Astrocyte (in vitro differentiated cells and primary cell): ENCODE measurements at regions not wholly inside any gene's neighbourhood (a gene's known extent, or its start where the extent isn't known, plus 50 kb on each side); places are given as distances from the start of the nearest gene placed in this dataset.

Experiments used
- DNase-seq: peaks from one replicate; pipeline ENCODE4 v3.0.0-alpha.2; 2010; ENCODE audit warnings: low read depth
- FAIRE-seq: peaks from 2 replicates; lab custom pipeline; 2011; peaks lifted over from hg19 to GRCh38; lab: Jason Lieb, UNC
- H2AFZ ChIP-seq: 2 replicates; pipeline ENCODE4 v1.6.0; 2012; ENCODE audit warnings: low read depth, low read length, inconsistent platforms
- H3K27ac ChIP-seq: 2 replicates; pipeline ENCODE4 v1.5.1; 2011; ENCODE audit warnings: low read depth, low read length, inconsistent platforms
- H3K27me3 ChIP-seq: 2 replicates; pipeline ENCODE4 v1.6.0; 2011; ENCODE audit warnings: low read length, inconsistent platforms; ENCODE audit not compliant: insufficient read depth
- H3K36me3 ChIP-seq: 2 replicates; pipeline ENCODE4 v1.5.1; 2011; ENCODE audit warnings: low read length, inconsistent platforms; ENCODE audit not compliant: insufficient read depth
- H3K4me1 ChIP-seq: 2 replicates; pipeline ENCODE4 v1.5.1; 2011; ENCODE audit warnings: low read length, inconsistent platforms; ENCODE audit not compliant: insufficient read depth
- H3K4me2 ChIP-seq: 2 replicates; pipeline ENCODE4 v1.6.0; 2012; ENCODE audit warnings: low read length, inconsistent platforms
- H3K4me3 ChIP-seq: 2 replicates; pipeline ENCODE4 v1.5.1; 2011; ENCODE audit warnings: low read depth, mild to moderate bottlenecking, low read length, inconsistent platforms; ENCODE audit not compliant: insufficient read depth
- H3K79me2 ChIP-seq: 2 replicates; pipeline ENCODE4 v1.6.0; 2012; ENCODE audit warnings: mild to moderate bottlenecking, low read length, inconsistent platforms; ENCODE audit not compliant: insufficient read depth
- H3K9ac ChIP-seq: 2 replicates; pipeline ENCODE4 v1.6.0; 2012; ENCODE audit warnings: mild to moderate bottlenecking, low read length, inconsistent platforms
- H3K9me3 ChIP-seq: 2 replicates; pipeline ENCODE4 v1.5.1; 2012; ENCODE audit warnings: low read depth, mild to moderate bottlenecking, low read length, inconsistent platforms; ENCODE audit not compliant: insufficient read depth
- H4K20me1 ChIP-seq: 2 replicates; pipeline ENCODE4 v1.6.0; 2012; ENCODE audit warnings: low read length, inconsistent platforms; ENCODE audit not compliant: insufficient read depth
- H3K27ac Mint-ChIP-seq: one replicate; pipeline ENCODE4 v1.8.0; 2021; ENCODE audit warnings: mild to moderate bottlenecking, mixed read lengths; ENCODE audit not compliant: unreplicated experiment
- H3K27me3 Mint-ChIP-seq: one replicate; pipeline ENCODE4 v1.8.0; 2021; ENCODE audit warnings: low read depth, mixed read lengths; ENCODE audit not compliant: unreplicated experiment
- H3K36me3 Mint-ChIP-seq: one replicate; pipeline ENCODE4 v1.8.0; 2021; ENCODE audit warnings: low read depth, mixed read lengths; ENCODE audit not compliant: unreplicated experiment
- H3K4me1 Mint-ChIP-seq: one replicate; pipeline ENCODE4 v1.8.0; 2021; ENCODE audit warnings: low read depth, mixed read lengths; ENCODE audit not compliant: unreplicated experiment
- H3K4me3 Mint-ChIP-seq: one replicate; pipeline ENCODE4 v1.8.0; 2021; ENCODE audit warnings: mild to moderate bottlenecking, moderate library complexity, mixed read lengths; ENCODE audit not compliant: unreplicated experiment
- H3K9me3 Mint-ChIP-seq: one replicate; pipeline ENCODE4 v1.8.0; 2021; ENCODE audit warnings: mild to moderate bottlenecking, mixed read lengths; ENCODE audit not compliant: unreplicated experiment
- CTCF ChIP-seq: IDR thresholded peaks from 2 replicates; pipeline ENCODE4 v1.5.1; 2011; ENCODE audit warnings: low read depth, mild to moderate bottlenecking, inconsistent platforms, low read length, moderate library complexity; ENCODE audit not compliant: insufficient read depth
- EZH2 ChIP-seq: IDR thresholded peaks from 2 replicates; pipeline ENCODE4 v1.6.1; 2012; ENCODE audit warnings: mild to moderate bottlenecking, low read length, inconsistent platforms; ENCODE audit not compliant: insufficient read depth

GRCh38 chr16:26680671-26681070 lies 386.1 kb upstream of the C16orf82 start:
- no peak for TF ChIP-seq CTCF
- no peak for TF ChIP-seq EZH2
- FAIRE-seq = no peak

GRCh38 chr16:26688105-26688504 lies 378.6 kb upstream of the C16orf82 start:
- FAIRE-seq = no peak
- Mint-ChIP-seq H3K4me1 (no peaks in the 10 kb centered on the region), H3K36me3 (no peaks in the 10 kb centered on the region), H3K9me3 (peaks cover 10% of the 10 kb centered on the region), H3K27me3 (no peaks in the 10 kb centered on the region), H3K4me3 (no peak overlapping the region), H3K27ac (no peak overlapping the region)
- H2AFZ ChIP-seq = no peak overlapping the region
- no peaks in the 10 kb centered on the region for H3K36me3 ChIP-seq
- no peak overlapping the region for H3K4me3 ChIP-seq
- H3K9me3 ChIP-seq = peaks cover 4% of the 10 kb centered on the region
- DNase-seq = no peak
- no peaks in the 10 kb centered on the region for H4K20me1 ChIP-seq
- no peaks in the 10 kb centered on the region for H3K79me2 ChIP-seq
- no peak overlapping the region for H3K4me2 ChIP-seq
- no peak overlapping the region for H3K27ac ChIP-seq
- no peak overlapping the region for H3K9ac ChIP-seq
- no peaks in the 10 kb centered on the region for H3K27me3 ChIP-seq
- H3K4me1 ChIP-seq = no peaks in the 10 kb centered on the region
- TF ChIP-seq EZH2 (no peak), CTCF (no peak)

More at GRCh38 chr16:26680671-26681070, 386.1 kb upstream of the C16orf82 start:
- Histone ChIP-seq H3K27me3 (no peaks in the 10 kb centered on the region), H3K79me2 (no peaks in the 10 kb centered on the region), H3K9ac (no peak overlapping the region), H3K4me1 (no peaks in the 10 kb centered on the region), H3K36me3 (no peaks in the 10 kb centered on the region), H3K9me3 (peaks cover 2% of the 10 kb centered on the region), H3K4me2 (no peak overlapping the region), H2AFZ (no peak overlapping the region), H4K20me1 (no peaks in the 10 kb centered on the region), H3K27ac (no peak overlapping the region), H3K4me3 (no peak overlapping the region)
- H3K9me3 Mint-ChIP-seq = peaks cover 4% of the 10 kb centered on the region
- no peak for DNase-seq
- no peaks in the 10 kb centered on the region for H3K36me3 Mint-ChIP-seq
- no peak overlapping the region for H3K27ac Mint-ChIP-seq
- H3K4me1 Mint-ChIP-seq = no peaks in the 10 kb centered on the region
- peaks cover 2% of the 10 kb centered on the region for H3K27me3 Mint-ChIP-seq
- no peak overlapping the region for H3K4me3 Mint-ChIP-seq

- Histone ChIP-seq H3K4me1 (no peaks in the 10 kb centered on the region), H3K4me2 (no peak overlapping the region), H3K27me3 (no peaks in the 10 kb centered on the region), H3K4me3 (no peak overlapping the region), H2AFZ (no peak overlapping the region), H3K79me2 (no peaks in the 10 kb centered on the region), H3K36me3 (no peaks in the 10 kb centered on the region), H3K9me3 (peaks cover 4% of the 10 kb centered on the region), H3K9ac (no peak overlapping the region), H4K20me1 (no peaks in the 10 kb centered on the region), H3K27ac (no peak overlapping the region)
- DNase-seq = no peak
- no peak for TF ChIP-seq CTCF
- TF ChIP-seq EZH2 = no peak
- FAIRE-seq = no peak
- H3K9me3 Mint-ChIP-seq = peaks cover 10% of the 10 kb centered on the region
- H3K4me1 Mint-ChIP-seq = no peaks in the 10 kb centered on the region
- H3K36me3 Mint-ChIP-seq = no peaks in the 10 kb centered on the region
- H3K27me3 Mint-ChIP-seq = no peaks in the 10 kb centered on the region
- H3K27ac Mint-ChIP-seq = no peak overlapping the region
- no peak overlapping the region for H3K4me3 Mint-ChIP-seq
Observed at GRCh38 chr16:26688699-26689098, 378.0 kb upstream of the C16orf82 start.
